Left lobe of liver (tissue), 2 donors: ENCODE measurements at regions not wholly inside any gene's neighbourhood (a gene's known extent, or its start where the extent isn't known, plus 50 kb on each side); places are given as distances from the start of the nearest gene placed in this dataset.
"Not testable (repeated sequence)": the region's sequence is repeated elsewhere in the genome, so short reads cannot be mapped to it uniquely, and the experiment has no call there.

Experiments used
- ATAC-seq: fragments of 200-7000 bp; cut with Tn5 transposase; one replicate; pipeline ENCODE4 v1.9.1; 2020; ENCODE audit warnings: mild to moderate bottlenecking, moderate library complexity
- DNase-seq: peaks from one replicate; pipeline ENCODE4 v3.0.0-alpha.2; 2020; ENCODE audit warnings: low spot score
- donor health status: DM: no; HTN: no; CAD: no; lungs with moderate emphysema.
- donor health status: DM: no; HTN: yes; CAD: no.

DNA sequence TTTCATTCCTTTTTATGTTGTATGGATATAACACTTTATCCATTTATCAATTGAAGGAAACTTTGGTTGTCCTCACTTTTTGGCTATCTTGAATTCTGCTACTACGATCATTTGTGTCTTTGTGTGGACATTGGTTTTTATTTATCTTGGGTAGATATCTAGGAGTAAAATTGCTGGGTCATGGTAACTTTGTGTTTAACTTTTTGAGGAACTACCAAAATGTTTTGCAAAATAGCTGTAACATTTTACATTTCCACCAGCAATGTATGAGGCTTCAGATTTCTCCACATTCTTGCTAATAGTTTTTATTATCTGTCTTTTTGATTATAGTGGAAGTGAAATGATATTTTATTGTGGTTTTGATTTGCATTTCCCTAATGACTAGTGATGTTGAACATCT, 55.6 kb downstream of the TLNRD1 start:
- ATAC-seq, result no peak
- no peak for DNase-seq

DNA sequence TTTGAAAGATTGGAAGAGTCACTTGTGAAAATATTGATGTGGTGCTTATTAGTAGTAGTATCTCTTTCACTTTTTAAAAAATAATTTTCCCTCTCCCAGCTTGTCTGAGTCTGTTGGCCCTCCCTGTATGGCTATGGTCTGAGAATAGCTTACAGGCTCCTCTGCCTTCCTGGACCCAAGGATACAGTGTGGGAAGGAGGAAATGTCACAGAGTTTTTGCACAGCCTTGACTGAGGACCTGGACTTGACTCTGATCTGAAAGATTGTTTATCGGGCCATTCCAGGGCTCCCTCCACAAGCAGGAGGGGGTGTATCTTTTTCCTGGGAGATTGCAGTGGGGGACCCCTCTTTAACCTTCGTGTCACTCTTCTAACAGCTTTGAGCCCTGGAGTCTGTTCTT, 59.7 kb downstream of the TLNRD1 start:
- no peak for DNase-seq
- no peak for ATAC-seq

DNA sequence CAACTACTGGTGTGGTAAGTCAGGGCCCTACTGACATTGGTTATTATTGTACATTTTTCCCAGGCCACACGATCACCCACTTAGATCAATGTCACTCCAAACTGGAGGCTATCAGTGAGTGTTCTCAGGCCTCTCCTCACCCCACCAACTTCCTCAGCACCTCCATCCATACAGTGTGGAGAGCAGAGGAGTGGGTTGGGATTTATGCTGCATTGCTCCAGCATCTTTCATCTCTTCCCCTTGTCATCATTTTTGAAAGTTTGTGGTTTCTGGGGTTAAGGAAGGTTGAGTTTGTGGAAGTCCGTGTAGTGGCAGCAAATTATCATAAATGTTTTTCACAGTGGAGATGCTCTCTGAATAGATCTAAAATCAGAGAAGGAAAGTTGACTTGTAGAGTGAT, 60.2 kb downstream of the TLNRD1 start:
- DNase-seq (no peak), ATAC-seq (peak; percentile 4)

DNA sequence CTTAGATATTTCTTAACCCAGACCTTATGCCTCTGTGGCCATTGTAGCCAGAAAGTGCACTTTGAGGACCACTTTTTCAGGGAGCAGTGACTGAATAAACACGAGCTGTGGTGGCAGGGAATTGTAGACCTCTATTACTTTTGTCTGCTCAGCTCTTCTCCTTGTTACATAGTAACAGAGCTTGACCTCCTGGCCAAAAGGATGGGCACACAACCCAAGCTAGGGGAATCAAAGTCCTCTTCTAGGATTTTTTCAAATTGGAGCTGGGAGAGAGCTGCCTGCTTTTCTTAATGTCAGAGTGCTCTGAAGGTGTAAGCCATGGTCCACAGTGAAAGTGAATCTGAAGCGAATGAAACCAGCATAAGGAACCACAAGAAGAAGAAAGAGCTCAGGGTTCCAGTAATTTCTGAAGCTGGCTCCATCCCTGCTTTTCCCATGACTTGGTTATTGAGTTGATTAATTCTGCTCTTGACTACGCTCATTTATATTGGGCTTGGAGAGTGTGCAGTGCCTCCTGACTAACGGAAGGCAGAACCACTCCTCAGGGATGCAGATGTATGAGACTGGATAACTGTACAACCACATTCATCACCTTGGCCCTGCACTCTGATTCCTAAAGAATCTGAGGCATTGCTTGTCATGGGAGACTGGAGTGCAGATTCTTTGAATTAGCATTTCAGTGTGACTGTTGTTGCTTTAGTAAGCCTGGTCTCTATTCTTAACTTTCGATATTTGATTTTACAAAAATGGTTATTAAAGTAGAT, 60.9 kb downstream of the TLNRD1 start:
- peak; percentile 64 for DNase-seq
- ATAC-seq, result peak; percentile 97

DNA sequence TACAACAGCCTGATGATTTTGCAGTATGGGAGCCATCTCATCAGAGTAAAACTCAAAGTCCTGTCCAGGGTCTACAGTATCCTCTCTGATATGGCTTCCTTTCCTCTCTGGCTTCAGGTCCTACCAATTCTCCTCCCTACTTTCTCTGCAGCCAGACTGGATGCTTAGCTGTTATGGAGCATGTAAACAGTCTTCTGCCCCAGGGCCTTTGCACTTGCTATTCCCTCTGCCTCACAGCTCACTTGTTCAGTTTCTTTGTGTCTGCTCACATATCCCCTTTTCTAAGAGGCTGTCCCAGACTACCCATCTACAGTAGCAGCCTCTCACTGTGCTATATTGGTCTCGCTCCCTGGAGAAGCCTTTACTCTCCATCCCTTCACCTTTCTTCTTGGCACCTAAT, 62.2 kb downstream of the TLNRD1 start:
- no peak for DNase-seq
- ATAC-seq, result no peak

DNA sequence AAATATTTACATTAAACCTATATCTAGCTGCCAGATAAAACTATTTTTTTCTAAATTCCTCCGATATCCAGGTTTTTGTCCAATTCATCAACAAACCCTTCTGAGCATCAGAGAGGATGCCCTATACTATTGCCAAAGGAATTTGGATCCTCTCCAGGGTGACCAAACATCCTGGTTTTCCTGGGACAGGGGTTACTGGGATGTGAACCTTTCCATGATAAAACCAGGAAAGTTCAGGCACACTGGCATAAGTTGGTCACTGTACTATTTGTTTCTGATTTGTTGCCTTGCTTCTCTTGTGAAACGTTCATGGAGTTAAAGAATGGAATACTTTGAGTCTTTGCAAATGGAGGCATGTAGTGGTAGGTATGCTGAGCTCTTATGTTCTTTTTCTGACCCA, 63.5 kb downstream of the TLNRD1 start:
- ATAC-seq, result peak; percentile 35
- no peak for DNase-seq

DNA sequence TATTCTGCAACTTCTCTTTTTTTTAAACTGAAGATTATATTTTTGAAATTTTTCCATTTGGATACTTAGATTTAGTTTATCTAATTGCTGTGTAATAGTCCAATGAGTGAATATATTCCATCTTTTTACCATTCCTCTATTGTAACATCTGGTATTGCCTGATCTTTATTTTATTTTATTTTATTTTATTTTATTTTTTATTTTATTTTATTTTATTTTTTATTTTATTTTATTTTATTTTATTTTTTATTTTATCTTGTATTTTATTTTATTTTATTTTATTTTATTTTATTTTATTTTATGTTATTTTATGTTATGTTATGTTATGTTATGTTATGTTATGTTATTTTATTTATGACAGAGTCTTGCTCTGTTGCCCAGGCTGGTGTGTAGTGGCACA, 66.5 kb upstream of the CFAP161 start:
- ATAC-seq, DNase-seq: not testable (repeated sequence)

- ATAC-seq, result no peak
These were observed 65.6 kb upstream of the CFAP161 start for GRCh38 chr15:81068516-81068915.

GRCh38 chr15:81069356-81069755, 64.7 kb upstream of the CFAP161 start:
- no peak for ATAC-seq
- no peak for DNase-seq

More at GRCh38 chr15:81068516-81068915, 65.6 kb upstream of the CFAP161 start:
- no peak for DNase-seq

DNA sequence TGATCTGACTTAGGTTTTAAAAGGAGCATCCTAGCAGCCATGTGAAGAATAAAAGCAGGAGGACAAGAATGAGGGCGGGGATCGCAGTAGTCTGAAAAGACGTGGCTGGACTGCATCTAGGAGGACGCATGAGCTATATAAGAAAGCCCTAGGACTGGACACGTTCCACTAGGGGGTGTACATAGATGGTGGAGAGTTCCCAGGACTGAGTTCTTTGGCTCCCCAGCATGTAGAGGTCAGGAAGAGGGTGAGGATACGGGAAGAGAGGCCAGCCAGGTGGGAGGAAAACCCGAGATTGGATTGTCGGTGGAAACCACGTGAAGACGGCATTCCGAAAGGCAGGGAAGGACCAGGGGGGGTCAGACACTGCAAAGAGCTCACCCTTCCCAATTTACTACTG, 64.2 kb upstream of the CFAP161 start:
- no peak for DNase-seq
- no peak for ATAC-seq

DNA sequence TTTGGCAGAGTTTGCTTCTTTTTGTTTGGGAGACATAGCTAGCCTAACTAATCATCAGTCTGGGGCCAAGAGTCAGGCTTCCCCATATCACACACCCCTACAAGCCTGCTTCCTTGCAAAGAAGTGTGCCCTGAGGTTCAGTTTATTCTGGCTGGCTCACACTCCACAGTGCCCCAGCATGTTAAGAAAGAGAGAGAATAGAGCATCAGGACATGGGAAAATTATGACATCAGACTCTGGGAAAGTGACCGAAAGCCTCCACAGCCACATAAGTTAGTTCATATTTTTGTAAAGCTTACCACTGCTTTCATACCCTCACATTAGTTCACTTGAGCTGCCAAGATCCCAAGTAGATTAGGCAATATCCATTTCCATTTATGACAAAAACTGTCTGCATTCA, 63.0 kb upstream of the CFAP161 start:
- no peak for DNase-seq
- no peak for ATAC-seq

DNA sequence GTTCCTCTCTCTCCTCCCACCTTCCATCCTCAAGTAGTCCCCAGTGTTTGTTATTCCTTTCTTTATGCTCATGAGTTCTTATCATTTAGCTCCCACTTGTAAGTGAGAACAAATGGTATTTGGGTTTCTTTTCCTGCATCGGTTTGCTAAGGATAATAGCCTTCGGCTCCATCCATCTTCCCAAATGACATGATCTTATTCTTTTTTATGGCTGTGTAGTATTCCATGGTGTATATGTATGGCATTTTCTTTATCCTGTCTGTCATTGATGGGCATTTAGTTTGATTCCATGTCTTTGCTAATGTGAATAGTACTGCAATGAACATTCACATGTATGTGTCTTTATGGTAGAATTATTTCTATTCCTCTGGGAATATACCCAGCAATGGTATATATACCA, 62.4 kb upstream of the CFAP161 start:
- ATAC-seq (no peak), DNase-seq (no peak)

- no peak for DNase-seq
- no peak for ATAC-seq
These were observed 61.5 kb upstream of the CFAP161 start for GRCh38 chr15:81072551-81072950.

DNA sequence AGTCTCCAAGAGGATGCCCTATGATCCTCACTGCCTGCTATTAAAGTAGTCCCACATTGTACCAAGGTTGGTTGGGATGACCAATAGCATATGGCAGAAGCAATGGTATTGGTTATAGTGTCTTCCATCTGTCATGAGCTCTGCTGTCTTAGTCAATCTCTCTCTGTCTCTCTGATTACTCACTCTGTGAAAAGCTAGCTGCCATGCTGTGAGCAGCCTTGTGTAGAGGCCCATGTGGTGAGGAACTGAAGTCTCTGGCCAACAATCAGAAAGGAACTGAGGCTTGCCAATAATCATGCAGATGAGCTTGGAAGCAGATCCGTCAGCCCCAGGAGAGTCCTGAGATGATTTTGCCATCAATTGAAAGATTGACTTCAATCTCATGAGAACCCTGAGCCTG, 60.3 kb upstream of the CFAP161 start:
- DNase-seq (no peak), ATAC-seq (no peak)

DNA sequence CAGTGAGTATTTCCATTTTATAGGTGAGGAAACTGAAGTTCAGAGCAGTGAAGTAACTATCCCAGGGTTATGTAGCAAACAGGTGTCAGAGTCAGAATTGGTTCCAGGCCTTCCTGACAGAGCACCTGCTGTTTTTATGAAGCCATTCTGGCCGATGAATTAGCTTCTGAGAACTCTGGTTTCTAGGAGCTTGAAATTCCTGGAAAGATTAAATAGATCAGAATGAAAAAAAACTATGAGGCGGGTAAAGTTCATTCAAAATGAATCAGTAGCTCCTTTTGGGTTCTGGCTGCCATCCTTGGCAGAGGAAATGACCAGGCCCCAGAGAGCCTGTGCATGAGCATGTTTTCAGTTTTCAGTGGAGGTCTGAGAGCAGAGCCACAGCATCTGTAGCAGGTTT, 59.3 kb upstream of the CFAP161 start:
- no peak for DNase-seq
- no peak for ATAC-seq

GRCh38 chr15:81075272-81075671, 58.8 kb upstream of the CFAP161 start:
- no peak for DNase-seq
- no peak for ATAC-seq

DNA sequence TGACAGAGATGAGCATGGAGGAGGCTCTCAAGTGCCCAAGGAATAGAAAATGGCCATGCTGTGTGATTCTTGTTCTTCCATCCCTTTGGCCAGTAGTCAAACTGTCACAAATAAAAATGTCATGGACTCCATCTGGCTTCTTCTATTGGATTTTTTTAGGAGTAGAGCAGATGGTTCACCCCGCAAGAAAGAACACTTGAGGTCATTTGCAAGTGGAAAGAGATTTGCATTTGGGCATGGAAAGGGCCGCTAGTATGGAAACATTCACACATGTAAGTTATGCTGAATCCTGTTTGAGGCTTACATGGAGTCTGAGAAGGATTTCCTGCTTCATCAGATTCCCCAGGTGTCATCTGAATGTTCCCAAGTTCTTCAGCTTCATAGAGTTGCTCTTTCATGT, 53.1 kb upstream of the CFAP161 start:
- no peak for ATAC-seq

DNA sequence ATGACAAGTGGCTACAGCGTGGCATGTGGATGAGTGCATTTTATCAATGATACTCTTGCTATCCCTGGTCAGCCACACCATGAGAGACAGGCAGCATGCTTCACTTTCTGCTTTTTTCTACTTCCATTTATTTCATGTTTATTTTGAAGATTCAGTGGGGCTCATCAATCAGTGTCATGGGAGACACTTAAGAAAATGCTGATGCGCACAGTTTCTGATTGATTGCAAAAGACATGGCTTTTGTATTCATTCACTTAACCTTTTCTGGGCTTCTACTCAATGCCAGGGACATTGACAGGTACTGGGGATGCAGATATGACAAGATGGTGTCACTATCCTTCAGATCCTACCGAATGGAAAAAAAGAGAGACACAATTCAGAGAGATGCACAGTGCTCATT, 50.9 kb upstream of the CFAP161 start:
- ATAC-seq, result no peak

More for the DNA sequence above, 53.1 kb upstream of the CFAP161 start:
- no peak for DNase-seq

More for the DNA sequence above, 50.9 kb upstream of the CFAP161 start:
- no peak for DNase-seq
